Adipocyte (in vitro differentiated cells): ENCODE measurements at regions not wholly inside any gene's neighbourhood (a gene's known extent, or its start where the extent isn't known, plus 50 kb on each side); places are given as distances from the start of the nearest gene placed in this dataset.

Source experiments
- DNase-seq: peaks from one replicate; pipeline ENCODE4 v3.0.0-alpha.2; 2015; ENCODE audit warnings: low read depth
- H3K27me3 ChIP-seq: replicated peaks from 2 replicates; pipeline ENCODE4 v1.7.0; 2013; ENCODE audit warnings: mild to moderate bottlenecking, low read length, moderate library complexity; ENCODE audit not compliant: control insufficient read depth, insufficient read depth
- H3K36me3 ChIP-seq: 2 replicates; pipeline ENCODE4 v1.7.0; 2013; ENCODE audit warnings: low read length, mild to moderate bottlenecking, moderate library complexity; ENCODE audit not compliant: control insufficient read depth, insufficient read depth, severe bottlenecking
- H3K4me1 ChIP-seq: 2 replicates; pipeline ENCODE4 v1.7.0; 2013; ENCODE audit warnings: mild to moderate bottlenecking, low read length, moderate library complexity; ENCODE audit not compliant: control insufficient read depth, insufficient read depth
- H3K4me3 ChIP-seq: 2 replicates; pipeline ENCODE4 v1.7.0; 2013; ENCODE audit warnings: mild to moderate bottlenecking, low read length, moderate library complexity
- H3K9ac ChIP-seq: 2 replicates; pipeline ENCODE4 v1.7.0; 2013; ENCODE audit warnings: mild to moderate bottlenecking, low read length, moderate library complexity
- H3K9me3 ChIP-seq: 2 replicates; pipeline ENCODE4 v1.7.0; 2013; ENCODE audit warnings: mild to moderate bottlenecking, low read length, moderate library complexity; ENCODE audit not compliant: control insufficient read depth

GRCh38 chr3:16114930-16115329, 59.5 kb upstream of the GALNT15 start:
- Histone ChIP-seq H3K4me1 (peaks cover 25% of the 10 kb centered on the region), H3K4me3 (no peak overlapping the region), H3K27me3 (no peaks in the 10 kb centered on the region), H3K36me3 (no peaks in the 10 kb centered on the region), H3K9ac (peak overlapping the region; percentile 20), H3K9me3 (peaks cover 3% of the 10 kb centered on the region)
- DNase-seq = no peak

- no peak for DNase-seq
- peaks cover 17% of the 10 kb centered on the region for H3K4me1 ChIP-seq
- H3K9ac ChIP-seq = no peak overlapping the region
- H3K36me3 ChIP-seq = no peaks in the 10 kb centered on the region
- H3K27me3 ChIP-seq = no peaks in the 10 kb centered on the region
- H3K4me3 ChIP-seq = no peak overlapping the region
- H3K9me3 ChIP-seq = peaks cover 4% of the 10 kb centered on the region
Measured at GRCh38 chr3:16118396-16118795, 56.1 kb upstream of the GALNT15 start.

GRCh38 chr3:16119887-16120286, 54.6 kb upstream of the GALNT15 start:
- H3K4me3 ChIP-seq = no peak overlapping the region
- H3K9me3 ChIP-seq = peaks cover 4% of the 10 kb centered on the region
- peaks cover 17% of the 10 kb centered on the region for H3K4me1 ChIP-seq
- H3K27me3 ChIP-seq = no peaks in the 10 kb centered on the region
- H3K9ac ChIP-seq = no peak overlapping the region
- no peaks in the 10 kb centered on the region for H3K36me3 ChIP-seq
- DNase-seq = no peak

- H3K4me3 ChIP-seq = no peak overlapping the region
- H3K9me3 ChIP-seq = peaks cover 4% of the 10 kb centered on the region
- peaks cover 26% of the 10 kb centered on the region for H3K4me1 ChIP-seq
- H3K36me3 ChIP-seq = no peaks in the 10 kb centered on the region
- DNase-seq = no peak
- H3K27me3 ChIP-seq = no peaks in the 10 kb centered on the region
- H3K9ac ChIP-seq = no peak overlapping the region
Measured at GRCh38 chr3:16121391-16121790, 53.1 kb upstream of the GALNT15 start.

GRCh38 chr3:16122155-16122554, 52.3 kb upstream of the GALNT15 start:
- no peak for DNase-seq
- Histone ChIP-seq H3K36me3 (no peaks in the 10 kb centered on the region), H3K9me3 (peaks cover 4% of the 10 kb centered on the region), H3K27me3 (no peaks in the 10 kb centered on the region), H3K9ac (no peak overlapping the region), H3K4me1 (peaks cover 26% of the 10 kb centered on the region), H3K4me3 (no peak overlapping the region)

GRCh38 chr3:16122661-16123060, 51.8 kb upstream of the GALNT15 start:
- no peak for DNase-seq
- no peaks in the 10 kb centered on the region for H3K36me3 ChIP-seq
- H3K4me1 ChIP-seq = peaks cover 26% of the 10 kb centered on the region
- no peak overlapping the region for H3K9ac ChIP-seq
- H3K9me3 ChIP-seq = peaks cover 4% of the 10 kb centered on the region
- H3K4me3 ChIP-seq = no peak overlapping the region
- no peaks in the 10 kb centered on the region for H3K27me3 ChIP-seq

GRCh38 chr3:16124636-16125035, 49.8 kb upstream of the GALNT15 start:
- H3K9ac ChIP-seq = peak overlapping the region; percentile 42
- no peaks in the 10 kb centered on the region for H3K36me3 ChIP-seq
- peaks cover 4% of the 10 kb centered on the region for H3K9me3 ChIP-seq
- peak; percentile 73 for DNase-seq
- H3K4me3 ChIP-seq = no peak overlapping the region
- peaks cover 38% of the 10 kb centered on the region for H3K4me1 ChIP-seq
- no peaks in the 10 kb centered on the region for H3K27me3 ChIP-seq
